ENCODE measurements at regions not wholly inside any gene's neighbourhood (a gene's known extent, or its start where the extent isn't known, plus 50 kb on each side); places are given as distances from the start of the nearest gene placed in this dataset.

DNA sequence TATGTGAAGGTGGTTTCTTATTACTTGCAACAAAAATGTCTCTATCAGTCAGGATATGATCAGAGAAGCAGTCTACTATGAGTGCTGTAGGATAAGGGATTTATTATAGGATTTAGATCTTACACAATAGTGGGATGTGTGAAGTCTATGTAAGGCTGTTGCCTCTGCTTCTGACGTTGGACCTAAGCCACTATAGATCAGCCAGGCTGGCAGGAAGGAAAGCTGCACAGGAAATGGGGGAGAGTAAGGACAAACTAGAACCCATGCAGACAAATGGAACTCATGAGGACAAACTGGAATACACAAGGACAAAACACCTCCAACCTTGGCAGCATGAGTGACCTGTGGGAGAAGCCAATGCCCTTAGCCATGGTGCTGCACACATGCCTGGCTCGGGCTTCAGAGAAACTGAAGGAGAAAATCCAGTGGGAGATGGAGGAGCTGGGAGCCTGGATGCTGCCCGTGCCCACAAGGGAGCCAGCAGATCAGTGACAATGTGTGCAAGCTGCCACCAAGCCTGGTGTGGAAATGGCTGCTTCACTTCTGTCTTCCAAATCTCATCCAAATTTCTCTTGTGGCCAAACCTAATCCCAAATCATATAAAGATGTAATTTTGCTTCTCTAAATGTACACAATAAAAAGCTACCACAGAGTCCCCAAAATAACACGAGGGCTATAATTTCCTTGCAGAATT is 147.0 kb upstream of the PCGF5 start:
- TF ChIP-seq TEAD4 (IDR thresholded peaks at IDR 0.05) (no peak), RAD21 (IDR thresholded peaks at IDR 0.05; ENCODE audit: low read depth) (no peak), YY1 (IDR thresholded peaks at IDR 0.05; ENCODE audit: low read depth) (no peak), TAF1 (IDR thresholded peaks at IDR 0.05; ENCODE audit: low read depth) (no peak), FOXM1 (IDR thresholded peaks at IDR 0.05; ENCODE audit: borderline replicate concordance, low read depth) (no peak), EGR1 (IDR thresholded peaks at IDR 0.05) (no peak), NFIC (IDR thresholded peaks at IDR 0.05) (no peak), CREB1 (IDR thresholded peaks at IDR 0.05; ENCODE audit: low read depth) (no peak), TCF12 (IDR thresholded peaks at IDR 0.05; ENCODE audit: low read depth) (no peak), CEBPB (IDR thresholded peaks at IDR 0.05) (no peak)
- TF ChIP-seq, protein P1, sequence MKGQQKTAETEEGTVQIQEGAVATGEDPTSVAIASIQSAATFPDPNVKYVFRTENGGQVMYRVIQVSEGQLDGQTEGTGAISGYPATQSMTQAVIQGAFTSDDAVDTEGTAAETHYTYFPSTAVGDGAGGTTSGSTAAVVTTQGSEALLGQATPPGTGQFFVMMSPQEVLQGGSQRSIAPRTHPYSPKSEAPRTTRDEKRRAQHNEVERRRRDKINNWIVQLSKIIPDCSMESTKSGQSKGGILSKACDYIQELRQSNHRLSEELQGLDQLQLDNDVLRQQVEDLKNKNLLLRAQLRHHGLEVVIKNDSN (IDR thresholded peaks at IDR 0.05): no peak

DNA sequence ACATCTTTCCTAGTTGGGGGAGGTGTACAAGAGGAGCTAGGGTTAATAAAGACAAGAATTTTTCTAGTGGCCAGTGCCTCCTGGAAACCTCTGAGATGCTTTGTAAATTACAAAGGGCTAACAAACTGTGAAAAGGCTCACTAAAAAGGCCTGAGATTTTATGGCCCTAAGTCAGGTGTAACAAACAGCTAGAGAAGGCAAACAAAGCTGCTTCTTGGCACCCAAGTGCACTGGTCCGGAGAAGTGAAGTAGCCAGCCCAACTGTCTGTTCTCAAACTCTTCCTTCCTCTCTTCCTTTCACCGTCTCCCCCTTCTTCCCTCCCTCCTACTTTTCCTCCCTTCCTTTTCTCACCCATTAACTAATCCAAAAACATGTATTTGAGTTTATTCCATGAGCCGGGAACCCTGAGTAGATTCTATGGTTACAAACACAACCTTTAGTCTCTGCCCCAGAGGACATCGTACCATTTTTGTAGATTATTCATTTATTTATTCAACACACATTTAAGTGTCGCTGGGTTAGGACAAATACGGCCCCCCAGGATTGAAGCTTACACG is 143.4 kb upstream of the PCGF5 start:
- TF ChIP-seq TCF12 (IDR thresholded peaks at IDR 0.05; ENCODE audit: low read depth): no peak
- no peak for TF ChIP-seq TAF1 (IDR thresholded peaks at IDR 0.05; ENCODE audit: low read depth)
- TF ChIP-seq, protein P2, sequence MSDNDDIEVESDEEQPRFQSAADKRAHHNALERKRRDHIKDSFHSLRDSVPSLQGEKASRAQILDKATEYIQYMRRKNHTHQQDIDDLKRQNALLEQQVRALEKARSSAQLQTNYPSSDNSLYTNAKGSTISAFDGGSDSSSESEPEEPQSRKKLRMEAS (IDR thresholded peaks at IDR 0.05): no peak
- TF ChIP-seq YY1 (IDR thresholded peaks at IDR 0.05; ENCODE audit: low read depth): no peak
- no peak for TF ChIP-seq CEBPB (IDR thresholded peaks at IDR 0.05)
- TF ChIP-seq, protein P1 (IDR thresholded peaks at IDR 0.05): no peak
- TF ChIP-seq ZBTB7A (IDR thresholded peaks at IDR 0.05; ENCODE audit: low read depth): no peak
- TF ChIP-seq FOXM1 (IDR thresholded peaks at IDR 0.05; ENCODE audit: borderline replicate concordance, low read depth): no peak
- no peak for TF ChIP-seq TEAD4 (IDR thresholded peaks at IDR 0.05)

DNA sequence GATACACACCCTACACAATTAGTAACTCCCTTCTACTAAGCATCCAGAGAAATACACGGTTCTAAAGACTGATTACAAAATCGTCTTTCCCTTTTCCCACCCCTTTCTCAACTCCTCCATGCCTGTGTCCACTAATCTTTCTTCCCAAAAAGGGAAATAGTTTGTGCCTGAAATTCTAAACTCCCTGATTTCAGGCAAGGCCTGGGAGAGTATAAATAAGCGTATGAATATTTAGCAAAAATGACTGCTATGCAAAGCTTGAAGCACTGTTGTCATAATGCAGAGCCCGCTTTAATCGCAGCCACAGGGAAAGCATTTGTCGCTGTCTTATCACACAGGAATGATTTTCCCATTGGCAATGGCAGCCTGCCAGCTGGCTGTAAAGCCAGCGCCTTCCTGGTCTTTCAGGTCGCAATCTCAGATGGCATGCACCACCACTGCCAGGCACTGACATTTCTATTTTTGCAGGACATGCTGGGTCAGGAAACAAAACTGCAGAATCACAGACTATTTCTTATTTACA is 142.9 kb upstream of the PCGF5 start:
- peak; percentile 65 for TF ChIP-seq NFIC (IDR thresholded peaks at IDR 0.05)
- TF ChIP-seq, protein P1 (IDR thresholded peaks at IDR 0.05): no peak
- no peak for TF ChIP-seq ZBTB7A (IDR thresholded peaks at IDR 0.05; ENCODE audit: low read depth)
- TF ChIP-seq CEBPB (IDR thresholded peaks at IDR 0.05): no peak
- TF ChIP-seq FOXM1 (IDR thresholded peaks at IDR 0.05; ENCODE audit: borderline replicate concordance, low read depth): no peak

DNA sequence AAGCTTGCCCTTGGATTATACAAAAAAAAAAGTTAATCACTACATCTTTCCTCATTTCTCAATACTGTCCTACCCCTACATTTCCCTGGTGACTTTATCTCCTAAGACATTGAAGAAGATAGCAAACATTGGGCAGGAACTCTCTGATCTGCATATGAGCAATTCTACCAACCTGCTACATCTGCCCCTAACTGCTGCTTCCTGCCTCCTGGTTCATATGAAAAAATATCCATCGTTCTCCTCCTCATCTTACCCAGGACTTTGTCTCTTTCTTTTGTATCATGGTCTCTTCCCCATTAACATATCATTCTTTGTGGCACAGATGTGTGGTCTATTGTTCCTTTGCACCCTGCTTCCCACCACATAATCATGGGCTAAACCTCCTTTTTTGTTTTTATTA is 139.7 kb upstream of the PCGF5 start:
- TF ChIP-seq, protein P1 (IDR thresholded peaks at IDR 0.05): no peak
- TF ChIP-seq ZBTB7A (IDR thresholded peaks at IDR 0.05; ENCODE audit: low read depth) (no peak), TAF1 (IDR thresholded peaks at IDR 0.05; ENCODE audit: low read depth) (no peak), RAD21 (IDR thresholded peaks at IDR 0.05; ENCODE audit: low read depth) (no peak)

DNA sequence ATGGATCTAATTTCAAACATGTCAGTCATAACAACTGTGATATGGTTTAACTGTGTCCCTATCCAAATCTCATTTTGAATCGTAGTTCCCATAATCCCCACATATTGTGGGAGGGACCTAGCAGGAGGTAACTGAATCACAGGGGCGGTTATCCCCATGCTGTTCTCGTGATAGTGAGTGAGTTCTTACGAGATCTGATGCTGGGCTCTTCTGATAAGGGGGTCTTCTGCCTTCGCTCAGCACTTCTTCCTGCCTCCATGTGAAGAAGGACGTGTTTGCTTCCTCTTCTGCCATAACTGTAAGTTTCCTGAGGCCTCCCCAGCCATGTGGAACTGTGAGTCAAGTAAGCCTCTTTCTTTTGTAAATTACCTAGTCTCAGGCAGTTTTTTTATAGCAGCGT is 138.0 kb upstream of the PCGF5 start:
- no peak for TF ChIP-seq EP300 (IDR thresholded peaks at IDR 0.05; ENCODE audit: borderline replicate concordance)
- no peak for TF ChIP-seq ZBTB7A (IDR thresholded peaks at IDR 0.05; ENCODE audit: low read depth)
- no peak for TF ChIP-seq FOXM1 (IDR thresholded peaks at IDR 0.05; ENCODE audit: borderline replicate concordance, low read depth)
- TF ChIP-seq, protein P1 (IDR thresholded peaks at IDR 0.05): no peak
- TF ChIP-seq TCF12 (IDR thresholded peaks at IDR 0.05; ENCODE audit: low read depth): no peak
- no peak for TF ChIP-seq YY1 (IDR thresholded peaks at IDR 0.05; ENCODE audit: low read depth)
- TF ChIP-seq TAF1 (IDR thresholded peaks at IDR 0.05; ENCODE audit: low read depth): no peak
- TF ChIP-seq CEBPB (IDR thresholded peaks at IDR 0.05): no peak

DNA sequence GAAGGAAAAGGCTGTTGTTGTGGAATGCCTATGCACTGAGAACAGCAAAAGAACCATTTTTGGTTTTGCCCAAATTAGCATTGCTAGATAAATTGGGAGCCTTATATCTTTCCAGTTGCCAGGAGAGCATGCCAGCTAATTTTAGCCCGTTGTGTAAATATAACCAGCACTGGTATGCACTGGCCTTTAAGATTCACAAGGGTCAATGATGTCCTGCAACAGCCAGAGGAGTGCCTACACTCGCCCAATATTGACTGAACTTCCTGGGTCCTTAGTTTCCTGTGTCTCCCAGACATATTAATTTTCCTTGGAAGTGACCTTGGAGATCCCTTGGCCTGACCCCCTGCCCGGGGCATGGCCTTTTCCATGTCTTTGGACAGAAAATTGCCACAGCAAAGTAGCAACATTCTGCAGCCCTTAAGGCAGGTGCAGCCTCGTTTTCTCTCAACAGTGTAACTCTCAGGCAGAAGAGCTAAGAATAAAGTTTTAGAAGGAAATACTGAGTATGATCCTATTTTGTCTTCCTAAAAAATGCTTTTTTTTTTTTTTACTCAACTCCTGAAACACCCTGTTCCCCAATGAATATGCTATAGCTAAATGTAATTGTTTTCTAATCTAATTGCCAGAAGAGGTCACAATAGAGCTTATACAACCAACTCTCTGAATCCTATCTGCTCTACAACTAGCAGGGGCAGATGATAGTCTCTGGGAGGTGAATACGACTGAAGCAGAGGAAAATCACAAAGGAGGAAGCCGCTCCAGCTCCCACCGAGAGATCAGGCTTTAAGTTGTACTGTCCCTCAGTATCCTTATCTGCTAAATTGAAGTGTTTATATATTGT is 131.9 kb upstream of the PCGF5 start:
- no peak for TF ChIP-seq EGR1 (IDR thresholded peaks at IDR 0.05)
- TF ChIP-seq, protein P2 (IDR thresholded peaks at IDR 0.05): no peak
- no peak for TF ChIP-seq ZBTB7A (IDR thresholded peaks at IDR 0.05; ENCODE audit: low read depth)
- TF ChIP-seq TEAD4 (IDR thresholded peaks at IDR 0.05): no peak
- TF ChIP-seq EP300 (IDR thresholded peaks at IDR 0.05; ENCODE audit: borderline replicate concordance): no peak
- peak; percentile 41 for TF ChIP-seq RAD21 (IDR thresholded peaks at IDR 0.05; ENCODE audit: low read depth)

DNA sequence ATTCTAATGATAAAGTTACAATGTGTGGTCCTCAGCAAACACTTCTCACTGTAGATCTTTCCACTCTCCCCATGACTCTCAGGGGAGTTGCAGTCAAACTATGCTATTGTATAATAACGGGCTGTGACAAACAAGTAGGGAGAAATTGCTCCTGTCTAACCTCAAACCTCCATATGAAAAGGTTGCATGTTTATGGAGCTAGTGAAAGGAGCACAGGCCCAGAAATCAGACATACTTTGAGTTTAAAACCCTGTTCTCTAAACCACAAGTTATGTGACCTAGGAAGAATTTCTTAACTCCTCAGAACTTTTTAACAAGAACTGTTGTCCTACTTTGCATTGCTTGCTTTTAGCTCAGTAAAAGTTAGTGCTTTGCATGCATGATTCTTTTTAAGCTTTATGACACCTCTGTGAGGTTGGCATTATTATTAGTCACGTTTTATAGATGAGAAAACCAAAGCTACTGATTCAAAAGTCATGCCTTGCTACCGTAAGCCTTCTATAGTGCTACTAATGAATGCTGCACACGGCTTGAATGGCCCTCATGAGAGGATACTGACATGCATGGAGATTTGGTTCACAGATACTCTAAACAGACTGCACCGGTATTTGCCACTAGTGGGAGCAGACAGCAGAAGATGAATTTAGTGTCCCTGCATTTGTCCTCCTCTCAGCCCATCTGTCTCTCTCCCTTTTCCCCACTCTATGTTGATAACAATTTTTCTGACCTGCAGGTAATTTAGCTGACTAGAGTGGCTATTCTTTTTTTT is 129.5 kb upstream of the PCGF5 start:
- TF ChIP-seq TCF12 (IDR thresholded peaks at IDR 0.05; ENCODE audit: low read depth) (no peak), CEBPB (IDR thresholded peaks at IDR 0.05) (no peak), CREB1 (IDR thresholded peaks at IDR 0.05; ENCODE audit: low read depth) (no peak), TEAD4 (IDR thresholded peaks at IDR 0.05) (no peak), NFIC (IDR thresholded peaks at IDR 0.05) (no peak), EGR1 (IDR thresholded peaks at IDR 0.05) (no peak), FOXM1 (IDR thresholded peaks at IDR 0.05; ENCODE audit: borderline replicate concordance, low read depth) (no peak), YY1 (IDR thresholded peaks at IDR 0.05; ENCODE audit: low read depth) (no peak), TAF1 (IDR thresholded peaks at IDR 0.05; ENCODE audit: low read depth) (no peak), RAD21 (IDR thresholded peaks at IDR 0.05; ENCODE audit: low read depth) (no peak), EP300 (IDR thresholded peaks at IDR 0.05; ENCODE audit: borderline replicate concordance) (no peak), ZBTB7A (IDR thresholded peaks at IDR 0.05; ENCODE audit: low read depth) (no peak)
- TF ChIP-seq, protein P1 (IDR thresholded peaks at IDR 0.05): no peak
- TF ChIP-seq, protein P3, sequence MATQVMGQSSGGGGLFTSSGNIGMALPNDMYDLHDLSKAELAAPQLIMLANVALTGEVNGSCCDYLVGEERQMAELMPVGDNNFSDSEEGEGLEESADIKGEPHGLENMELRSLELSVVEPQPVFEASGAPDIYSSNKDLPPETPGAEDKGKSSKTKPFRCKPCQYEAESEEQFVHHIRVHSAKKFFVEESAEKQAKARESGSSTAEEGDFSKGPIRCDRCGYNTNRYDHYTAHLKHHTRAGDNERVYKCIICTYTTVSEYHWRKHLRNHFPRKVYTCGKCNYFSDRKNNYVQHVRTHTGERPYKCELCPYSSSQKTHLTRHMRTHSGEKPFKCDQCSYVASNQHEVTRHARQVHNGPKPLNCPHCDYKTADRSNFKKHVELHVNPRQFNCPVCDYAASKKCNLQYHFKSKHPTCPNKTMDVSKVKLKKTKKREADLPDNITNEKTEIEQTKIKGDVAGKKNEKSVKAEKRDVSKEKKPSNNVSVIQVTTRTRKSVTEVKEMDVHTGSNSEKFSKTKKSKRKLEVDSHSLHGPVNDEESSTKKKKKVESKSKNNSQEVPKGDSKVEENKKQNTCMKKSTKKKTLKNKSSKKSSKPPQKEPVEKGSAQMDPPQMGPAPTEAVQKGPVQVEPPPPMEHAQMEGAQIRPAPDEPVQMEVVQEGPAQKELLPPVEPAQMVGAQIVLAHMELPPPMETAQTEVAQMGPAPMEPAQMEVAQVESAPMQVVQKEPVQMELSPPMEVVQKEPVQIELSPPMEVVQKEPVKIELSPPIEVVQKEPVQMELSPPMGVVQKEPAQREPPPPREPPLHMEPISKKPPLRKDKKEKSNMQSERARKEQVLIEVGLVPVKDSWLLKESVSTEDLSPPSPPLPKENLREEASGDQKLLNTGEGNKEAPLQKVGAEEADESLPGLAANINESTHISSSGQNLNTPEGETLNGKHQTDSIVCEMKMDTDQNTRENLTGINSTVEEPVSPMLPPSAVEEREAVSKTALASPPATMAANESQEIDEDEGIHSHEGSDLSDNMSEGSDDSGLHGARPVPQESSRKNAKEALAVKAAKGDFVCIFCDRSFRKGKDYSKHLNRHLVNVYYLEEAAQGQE (IDR thresholded peaks at IDR 0.05; ENCODE audit: low read depth): no peak
- TF ChIP-seq, protein P2 (IDR thresholded peaks at IDR 0.05): no peak
